Lower lobe of right lung (tissue), 2 donors: ENCODE measurements at regions not wholly inside any gene's neighbourhood (a gene's known extent, or its start where the extent isn't known, plus 50 kb on each side); places are given as distances from the start of the nearest gene placed in this dataset.

Experiments
- ATAC-seq, 2 donors: fragments of 200-7000 bp; cut with Tn5 transposase; one replicate each; pipeline ENCODE4 v1.9.1; 2020 to 2022; ENCODE audit warnings: mild to moderate bottlenecking in 2 of 2, moderate library complexity in 2 of 2
- DNase-seq: peaks from one replicate; pipeline ENCODE4 v3.0.0-alpha.2; 2020
- H3K27ac ChIP-seq: fragments of 200-600 bp; one replicate; pipeline ENCODE4 v1.8.0; 2022
- H3K27me3 ChIP-seq: fragments of 200-600 bp; one replicate; pipeline ENCODE4 v1.8.0; 2022; ENCODE audit warnings: low read depth
- H3K36me3 ChIP-seq: fragments of 200-600 bp; one replicate; pipeline ENCODE4 v1.8.0; 2022; ENCODE audit warnings: mild to moderate bottlenecking
- H3K4me1 ChIP-seq: fragments of 200-600 bp; one replicate; pipeline ENCODE4 v1.8.0; 2022
- H3K4me3 ChIP-seq: fragments of 200-600 bp; one replicate; pipeline ENCODE4 v1.8.0; 2022; ENCODE audit warnings: mild to moderate bottlenecking
- H3K9me3 ChIP-seq: fragments of 200-600 bp; one replicate; pipeline ENCODE4 v1.8.0; 2022
- CTCF ChIP-seq: fragments of 200-600 bp; IDR thresholded peaks from one replicate; pipeline ENCODE4 v1.8.0; 2022; ENCODE audit warnings: antibody characterized with exemption, mild to moderate bottlenecking
- intact Hi-C: fragments of 100-400 bp; cut with DNase I; formaldehyde crosslinking; loops from one replicate; pipeline ENCODE4 v1.11.0; 2022
- donor health status: DM: no; HTN: yes; CAD: no; lungs with severe emphysema.

GRCh38 chr1:56187405-56187804, 392.0 kb downstream of the PLPP3 start:
- no peak for ATAC-seq
- no peaks in the 10 kb centered on the region for H3K27me3 ChIP-seq
- TF ChIP-seq CTCF, result no peak
- no peaks in the 10 kb centered on the region for H3K36me3 ChIP-seq
- intact Hi-C loops, result no loop called here
- DNase-seq, result no peak
- no peaks in the 10 kb centered on the region for H3K9me3 ChIP-seq
- no peak overlapping the region for H3K27ac ChIP-seq
- H3K4me1 ChIP-seq, result peaks cover 14% of the 10 kb centered on the region
- no peak overlapping the region for H3K4me3 ChIP-seq

- DNase-seq, result no peak
- Histone ChIP-seq H3K27ac (no peak overlapping the region), H3K4me3 (no peak overlapping the region)
Observed at GRCh38 chr1:56185493-56185892, 393.9 kb downstream of the PLPP3 start.

DNA sequence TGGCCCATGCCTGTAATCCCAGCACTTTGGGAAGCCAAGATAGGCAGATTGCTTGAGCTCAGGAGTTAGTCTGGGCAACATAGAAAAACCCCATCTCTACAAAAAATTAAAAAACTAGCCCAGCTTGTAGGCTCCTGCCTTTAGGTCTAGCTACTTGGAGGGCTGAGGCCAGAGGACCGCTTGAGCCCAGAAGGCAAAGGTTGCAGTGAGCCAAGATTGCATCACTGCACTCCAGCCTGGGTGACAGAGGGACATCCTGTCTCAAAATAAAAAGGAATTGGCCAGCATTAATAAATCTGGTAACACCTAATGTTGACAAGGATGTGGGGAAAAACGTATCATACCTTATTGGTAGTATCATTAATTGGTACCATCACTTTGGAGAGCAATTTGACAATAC, 396.2 kb downstream of the PLPP3 start:
- TF ChIP-seq CTCF, result no peak
- no peaks in the 10 kb centered on the region for H3K36me3 ChIP-seq
- no peak overlapping the region for H3K27ac ChIP-seq
- intact Hi-C loops, result no loop called here
- H3K4me3 ChIP-seq, result no peak overlapping the region
- DNase-seq (no peak), ATAC-seq (no peak)
- no peaks in the 10 kb centered on the region for H3K9me3 ChIP-seq
- peaks cover under 1% of the 10 kb centered on the region for H3K4me1 ChIP-seq
- H3K27me3 ChIP-seq, result no peaks in the 10 kb centered on the region

More at GRCh38 chr1:56185493-56185892, 393.9 kb downstream of the PLPP3 start:
- Histone ChIP-seq H3K36me3 (no peaks in the 10 kb centered on the region), H3K9me3 (no peaks in the 10 kb centered on the region), H3K27me3 (no peaks in the 10 kb centered on the region), H3K4me1 (peaks cover 14% of the 10 kb centered on the region)
- intact Hi-C loops, result no loop called here
- no peak for TF ChIP-seq CTCF
- ATAC-seq, result no peak

DNA sequence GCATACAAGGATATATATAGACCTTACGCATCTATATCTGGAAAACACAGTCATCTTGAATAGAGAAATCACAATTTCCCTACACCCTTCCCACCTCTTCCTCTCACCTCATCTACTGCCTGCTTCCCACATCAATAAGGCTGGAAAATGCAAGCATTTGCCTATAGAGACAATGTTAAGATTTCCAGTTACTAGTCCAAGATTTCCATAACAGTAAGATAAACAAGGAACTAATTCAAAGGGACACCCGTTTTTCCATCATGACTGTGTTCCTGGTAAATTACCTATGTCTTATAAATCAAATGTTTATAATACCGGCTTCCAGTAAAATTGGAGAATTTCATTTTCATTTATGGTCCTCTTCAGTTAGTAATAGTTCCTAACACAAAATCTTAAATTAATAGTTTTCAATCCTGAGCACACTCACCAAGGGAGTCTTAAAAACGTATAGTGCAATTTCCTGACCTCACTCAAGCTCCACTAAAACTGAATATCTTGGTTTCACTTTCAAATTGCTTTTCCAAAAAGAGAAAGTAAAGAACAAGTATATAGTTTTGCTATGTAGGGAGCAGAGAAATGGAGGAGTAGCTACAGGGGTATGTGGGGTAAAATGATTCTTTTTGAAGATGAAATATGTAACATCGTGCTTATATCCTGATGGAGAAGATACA, 398.7 kb downstream of the PLPP3 start:
- no peak for TF ChIP-seq CTCF
- Histone ChIP-seq H3K36me3 (no peaks in the 10 kb centered on the region), H3K27ac (no peak overlapping the region), H3K4me3 (peak overlapping the region; percentile 17), H3K27me3 (no peaks in the 10 kb centered on the region), H3K4me1 (no peaks in the 10 kb centered on the region), H3K9me3 (no peaks in the 10 kb centered on the region)
- ATAC-seq (no peak), DNase-seq (no peak)
- intact Hi-C loops, result no loop called here

GRCh38 chr1:56179543-56179942, 399.8 kb downstream of the PLPP3 start:
- DNase-seq, result no peak
- no peak for TF ChIP-seq CTCF
- no peak overlapping the region for H3K4me3 ChIP-seq
- H3K9me3 ChIP-seq, result no peaks in the 10 kb centered on the region
- no peaks in the 10 kb centered on the region for H3K27me3 ChIP-seq
- H3K27ac ChIP-seq, result no peak overlapping the region
- intact Hi-C loops, result no loop called here
- ATAC-seq, result no peak
- no peaks in the 10 kb centered on the region for H3K4me1 ChIP-seq
- H3K36me3 ChIP-seq, result no peaks in the 10 kb centered on the region
